Fibroblast of lung (primary cell): ENCODE measurements at regions not wholly inside any gene's neighbourhood (a gene's known extent, or its start where the extent isn't known, plus 50 kb on each side); places are given as distances from the start of the nearest gene placed in this dataset.

Experiments
- EZH2 ChIP-seq: IDR thresholded peaks from 2 replicates; pipeline ENCODE4 v1.5.1; 2012; ENCODE audit warnings: low read length, control low read depth, mild to moderate bottlenecking; ENCODE audit errors: missing control alignments
- TF ChIP-seq, protein P1 (sequence below), 2 donors: IDR thresholded peaks in 1 of 2; conservative IDR thresholded peaks in 1 of 2; 1 replicate in 1 of 2; 2 replicates in 1 of 2; pipeline ENCODE4 v1.5.1; 2011 to 2012; ENCODE audit warnings: low read length in 2 of 2, control low read depth in 1 of 2, inconsistent platforms in 1 of 2, low read depth in 1 of 2, mild to moderate bottlenecking in 1 of 2

DNA sequence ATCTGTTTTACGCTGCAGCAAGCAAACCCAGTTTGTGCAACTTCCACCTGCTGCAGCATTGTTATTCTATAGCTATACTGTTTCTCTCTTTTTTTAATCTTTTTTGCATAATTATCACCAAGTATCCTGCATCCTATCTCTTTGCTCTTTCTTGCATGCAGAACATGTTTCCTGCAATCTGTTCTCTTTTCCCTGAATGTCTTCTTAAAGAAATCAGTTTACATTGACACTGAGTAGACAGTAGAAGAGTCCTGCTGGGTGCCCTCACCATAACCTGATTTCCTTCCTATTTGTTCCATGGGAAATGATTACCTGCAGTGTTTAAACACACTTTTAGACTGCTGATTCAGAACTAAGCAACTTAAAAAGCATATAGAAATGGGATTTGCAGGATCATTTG, 964.7 kb downstream of the PCDH19 start:
- TF ChIP-seq, protein P1, sequence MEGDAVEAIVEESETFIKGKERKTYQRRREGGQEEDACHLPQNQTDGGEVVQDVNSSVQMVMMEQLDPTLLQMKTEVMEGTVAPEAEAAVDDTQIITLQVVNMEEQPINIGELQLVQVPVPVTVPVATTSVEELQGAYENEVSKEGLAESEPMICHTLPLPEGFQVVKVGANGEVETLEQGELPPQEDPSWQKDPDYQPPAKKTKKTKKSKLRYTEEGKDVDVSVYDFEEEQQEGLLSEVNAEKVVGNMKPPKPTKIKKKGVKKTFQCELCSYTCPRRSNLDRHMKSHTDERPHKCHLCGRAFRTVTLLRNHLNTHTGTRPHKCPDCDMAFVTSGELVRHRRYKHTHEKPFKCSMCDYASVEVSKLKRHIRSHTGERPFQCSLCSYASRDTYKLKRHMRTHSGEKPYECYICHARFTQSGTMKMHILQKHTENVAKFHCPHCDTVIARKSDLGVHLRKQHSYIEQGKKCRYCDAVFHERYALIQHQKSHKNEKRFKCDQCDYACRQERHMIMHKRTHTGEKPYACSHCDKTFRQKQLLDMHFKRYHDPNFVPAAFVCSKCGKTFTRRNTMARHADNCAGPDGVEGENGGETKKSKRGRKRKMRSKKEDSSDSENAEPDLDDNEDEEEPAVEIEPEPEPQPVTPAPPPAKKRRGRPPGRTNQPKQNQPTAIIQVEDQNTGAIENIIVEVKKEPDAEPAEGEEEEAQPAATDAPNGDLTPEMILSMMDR (conservative IDR thresholded peaks at IDR 0.05 in 1 of 2, IDR thresholded peaks at IDR 0.05 in 1 of 2; ENCODE audit: low read depth in 1 of 2, low read length in 2 of 2): no peak
- TF ChIP-seq EZH2: no peak
